Right lobe of liver (tissue), 4 donors: ENCODE measurements at regions not wholly inside any gene's neighbourhood (a gene's known extent, or its start where the extent isn't known, plus 50 kb on each side); places are given as distances from the start of the nearest gene placed in this dataset.

Source experiments
- POLR2A ChIP-seq: fragments of 450-650 bp; IDR thresholded peaks from one replicate; pipeline ENCODE4 v1.6.1; 2017; ENCODE audit warnings: antibody characterized with exemption, mild to moderate bottlenecking
- TF ChIP-seq, protein P1 (sequence below), 4 donors: fragments of 200-600 bp in 3 of 4; fragments of 450-650 bp in 1 of 4; IDR thresholded peaks; one replicate each; pipeline versions ENCODE4 v1.5.1 to v1.8.0; 2016 to 2022; ENCODE audit warnings: antibody characterized with exemption in 4 of 4, mild to moderate bottlenecking in 2 of 4
- donor health status: DM: no; HTN: no; CAD: no.
- donor health status: DM: no; HTN: no; CAD: no.
- donor health status: DM: no; HTN: yes; CAD: no.

DNA sequence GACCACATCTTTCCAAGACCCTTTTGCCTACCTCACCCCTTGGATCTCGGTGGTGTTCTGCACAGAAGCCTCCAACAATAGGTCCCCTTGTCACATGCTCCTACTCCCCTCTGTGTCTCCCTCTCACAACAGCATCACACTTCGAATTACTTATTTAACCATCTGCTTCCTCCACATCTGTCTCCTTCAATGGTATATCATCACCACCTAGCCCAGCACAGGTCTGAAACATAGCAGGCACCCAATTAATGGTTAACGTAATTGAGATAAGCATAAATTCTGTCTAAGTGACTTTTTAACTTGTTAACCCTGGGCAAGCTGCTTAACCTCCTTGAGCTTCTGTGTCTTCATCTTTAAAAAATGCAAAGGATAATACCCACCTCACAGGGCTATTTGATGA lies 100.3 kb upstream of the BARHL2 start:
- no peak for TF ChIP-seq POLR2A
- TF ChIP-seq, protein P1, sequence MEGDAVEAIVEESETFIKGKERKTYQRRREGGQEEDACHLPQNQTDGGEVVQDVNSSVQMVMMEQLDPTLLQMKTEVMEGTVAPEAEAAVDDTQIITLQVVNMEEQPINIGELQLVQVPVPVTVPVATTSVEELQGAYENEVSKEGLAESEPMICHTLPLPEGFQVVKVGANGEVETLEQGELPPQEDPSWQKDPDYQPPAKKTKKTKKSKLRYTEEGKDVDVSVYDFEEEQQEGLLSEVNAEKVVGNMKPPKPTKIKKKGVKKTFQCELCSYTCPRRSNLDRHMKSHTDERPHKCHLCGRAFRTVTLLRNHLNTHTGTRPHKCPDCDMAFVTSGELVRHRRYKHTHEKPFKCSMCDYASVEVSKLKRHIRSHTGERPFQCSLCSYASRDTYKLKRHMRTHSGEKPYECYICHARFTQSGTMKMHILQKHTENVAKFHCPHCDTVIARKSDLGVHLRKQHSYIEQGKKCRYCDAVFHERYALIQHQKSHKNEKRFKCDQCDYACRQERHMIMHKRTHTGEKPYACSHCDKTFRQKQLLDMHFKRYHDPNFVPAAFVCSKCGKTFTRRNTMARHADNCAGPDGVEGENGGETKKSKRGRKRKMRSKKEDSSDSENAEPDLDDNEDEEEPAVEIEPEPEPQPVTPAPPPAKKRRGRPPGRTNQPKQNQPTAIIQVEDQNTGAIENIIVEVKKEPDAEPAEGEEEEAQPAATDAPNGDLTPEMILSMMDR (IDR thresholded peaks at IDR 0.05), result no peak
